MM.1S (cell line): ENCODE measurements at regions not wholly inside any gene's neighbourhood (a gene's known extent, or its start where the extent isn't known, plus 50 kb on each side); places are given as distances from the start of the nearest gene placed in this dataset.

Source experiments
- DNase-seq: peaks from one replicate; pipeline ENCODE4 v3.0.0-alpha.2; 2015
- H2AFZ ChIP-seq: fragments of 300-600 bp; sonication (generic); 2 replicates; pipeline ENCODE4 v1.6.0; 2016; ENCODE audit warnings: antibody characterized with exemption, low read length
- H3F3A ChIP-seq: fragments of 300-600 bp; sonication (generic); 2 replicates; pipeline ENCODE4 v1.6.1; 2016; ENCODE audit warnings: mild to moderate bottlenecking, antibody characterized with exemption, low read length, moderate library complexity, mixed read lengths; ENCODE audit not compliant: insufficient read depth
- H3K27ac ChIP-seq: fragments of 300-600 bp; sonication (generic); 2 replicates; pipeline ENCODE4 v1.5.1; 2016; ENCODE audit warnings: mild to moderate bottlenecking, low read length
- H3K27me3 ChIP-seq: fragments of 300-600 bp; sonication (generic); replicated peaks from 2 replicates; pipeline ENCODE4 v1.6.0; 2016; ENCODE audit warnings: low read length; ENCODE audit not compliant: insufficient read depth
- H3K36me3 ChIP-seq: fragments of 300-600 bp; sonication (generic); replicated peaks from 2 replicates; pipeline ENCODE4 v1.6.1; 2016; ENCODE audit warnings: mild to moderate bottlenecking, low read length, mixed read lengths; ENCODE audit not compliant: insufficient read depth
- H3K4me1 ChIP-seq: fragments of 300-600 bp; sonication (generic); 2 replicates; pipeline ENCODE4 v1.6.1; 2016; ENCODE audit warnings: low read length, mixed read lengths
- H3K4me2 ChIP-seq: fragments of 300-600 bp; sonication (generic); 2 replicates; pipeline ENCODE4 v1.6.0; 2016; ENCODE audit warnings: low read depth, low read length
- H3K4me3 ChIP-seq: fragments of 300-600 bp; sonication (generic); 2 replicates; pipeline ENCODE4 v1.5.1; 2016; ENCODE audit warnings: low read length, mixed read lengths
- H3K79me2 ChIP-seq: fragments of 300-600 bp; sonication (generic); 2 replicates; pipeline ENCODE4 v1.6.1; 2016; ENCODE audit warnings: mixed run types, low read length, mixed read lengths
- H3K9ac ChIP-seq: fragments of 300-600 bp; sonication (generic); 2 replicates; pipeline ENCODE4 v1.6.1; 2016; ENCODE audit warnings: low read length, mixed read lengths
- H3K9me2 ChIP-seq: fragments of 300-600 bp; sonication (generic); replicated peaks from 2 replicates; pipeline ENCODE4 v1.6.1; 2016; ENCODE audit warnings: mild to moderate bottlenecking, low read length, mixed read lengths; ENCODE audit not compliant: insufficient read depth
- H3K9me3 ChIP-seq: fragments of 300-600 bp; sonication (generic); replicated peaks from 2 replicates; pipeline ENCODE4 v1.6.1; 2016; ENCODE audit warnings: mild to moderate bottlenecking, low read length, mixed read lengths; ENCODE audit not compliant: insufficient read depth
- H4K20me1 ChIP-seq: fragments of 300-600 bp; sonication (generic); 2 replicates; pipeline ENCODE4 v1.6.1; 2016; ENCODE audit warnings: mild to moderate bottlenecking, low read length, moderate library complexity, mixed read lengths; ENCODE audit not compliant: insufficient read depth
- CTCF ChIP-seq: fragments of 300-600 bp; sonication (generic); IDR thresholded peaks from 2 replicates; pipeline ENCODE4 v1.5.1; 2016; ENCODE audit warnings: antibody characterized with exemption, low read length, mixed read lengths
- EZH2 ChIP-seq: fragments of 300-600 bp; sonication (generic); optimal IDR thresholded peaks from 2 replicates; pipeline ENCODE3; 2017; ENCODE audit warnings: low read depth, mild to moderate bottlenecking, antibody characterized with exemption, low read length, mixed read lengths
- EZH2phosphoT487 ChIP-seq: fragments of 300-600 bp; sonication (generic); IDR thresholded peaks from 2 replicates; pipeline ENCODE4 v1.6.1; 2018; ENCODE audit warnings: antibody characterized with exemption, low read length

GRCh38 chr4:56235011-56235410, 152.3 kb downstream of the AASDH start:
- H3K27ac ChIP-seq = no peak overlapping the region
- H3K4me2 ChIP-seq = no peak overlapping the region
- no peak overlapping the region for H2AFZ ChIP-seq
- no peaks in the 10 kb centered on the region for H3K79me2 ChIP-seq
- no peak overlapping the region for H3K4me3 ChIP-seq
- no peaks in the 10 kb centered on the region for H4K20me1 ChIP-seq
- no peaks in the 10 kb centered on the region for H3K27me3 ChIP-seq
- no peaks in the 10 kb centered on the region for H3K9me3 ChIP-seq
- H3K9ac ChIP-seq = no peak overlapping the region
- no peaks in the 10 kb centered on the region for H3K9me2 ChIP-seq
- no peaks in the 10 kb centered on the region for H3F3A ChIP-seq
- DNase-seq = no peak
- TF ChIP-seq CTCF (no peak), EZH2phosphoT487 (no peak), EZH2 (no peak)
- H3K4me1 ChIP-seq = no peaks in the 10 kb centered on the region
- H3K36me3 ChIP-seq = no peaks in the 10 kb centered on the region

- H3K27me3 ChIP-seq = no peaks in the 10 kb centered on the region
- no peak overlapping the region for H3K4me2 ChIP-seq
- H3K9ac ChIP-seq = no peak overlapping the region
- no peaks in the 10 kb centered on the region for H3F3A ChIP-seq
- no peaks in the 10 kb centered on the region for H3K36me3 ChIP-seq
- no peaks in the 10 kb centered on the region for H3K4me1 ChIP-seq
- H3K9me3 ChIP-seq = no peaks in the 10 kb centered on the region
- no peaks in the 10 kb centered on the region for H3K9me2 ChIP-seq
- H3K27ac ChIP-seq = no peak overlapping the region
- H2AFZ ChIP-seq = no peak overlapping the region
- H3K4me3 ChIP-seq = no peak overlapping the region
- no peaks in the 10 kb centered on the region for H4K20me1 ChIP-seq
- TF ChIP-seq CTCF = no peak
- no peak for TF ChIP-seq EZH2
- no peak for TF ChIP-seq EZH2phosphoT487
- DNase-seq = no peak
- H3K79me2 ChIP-seq = no peaks in the 10 kb centered on the region
These were observed 153.2 kb downstream of the AASDH start for GRCh38 chr4:56234098-56234497.

- TF ChIP-seq EZH2 (no peak), EZH2phosphoT487 (no peak), CTCF (no peak)
- Histone ChIP-seq H3K9me2 (no peaks in the 10 kb centered on the region), H3K36me3 (no peaks in the 10 kb centered on the region), H3K79me2 (no peaks in the 10 kb centered on the region), H3K4me1 (no peaks in the 10 kb centered on the region), H3K27ac (no peak overlapping the region), H4K20me1 (no peaks in the 10 kb centered on the region), H3K4me3 (no peak overlapping the region), H3K9ac (no peak overlapping the region), H3F3A (no peaks in the 10 kb centered on the region), H3K4me2 (no peak overlapping the region), H3K9me3 (no peaks in the 10 kb centered on the region), H2AFZ (no peak overlapping the region), H3K27me3 (no peaks in the 10 kb centered on the region)
- DNase-seq = no peak
These were observed 155.9 kb downstream of the AASDH start for GRCh38 chr4:56231410-56231809.
